SU-DHL-6 (cell line): ENCODE measurements at regions not wholly inside any gene's neighbourhood (a gene's known extent, or its start where the extent isn't known, plus 50 kb on each side); places are given as distances from the start of the nearest gene placed in this dataset.

Experiments
- H2AFZ ChIP-seq: fragments of 200-600 bp; sonication (generic); 2 replicates; pipeline ENCODE4 v1.6.1; 2014; ENCODE audit warnings: low read depth, mild to moderate bottlenecking, moderate library complexity, mixed read lengths, antibody characterized with exemption, low read length; ENCODE audit not compliant: severe bottlenecking
- H3F3A ChIP-seq: fragments of 200-600 bp; shearing (Covaris generic); 2 replicates; pipeline ENCODE4 v1.6.0; 2016; ENCODE audit warnings: antibody characterized with exemption, mild to moderate bottlenecking; ENCODE audit not compliant: insufficient read depth
- H3K27ac ChIP-seq: fragments of 200-600 bp; sonication (generic); 2 replicates; pipeline ENCODE4 v1.5.1; 2016; ENCODE audit warnings: low read depth, mild to moderate bottlenecking, low read length, moderate library complexity, mixed read lengths
- H3K27me3 ChIP-seq: fragments of 200-600 bp; sonication (generic), shearing (Covaris generic); 2 replicates; pipeline ENCODE4 v1.6.0; 2014; ENCODE audit warnings: mild to moderate bottlenecking, low read length
- H3K36me3 ChIP-seq: fragments of 200-600 bp; sonication (generic); 2 replicates; pipeline ENCODE4 v1.6.1; 2014; ENCODE audit warnings: mild to moderate bottlenecking, low read length, mixed read lengths
- H3K4me2 ChIP-seq: fragments of 300-600, 200-600 bp; shearing (Covaris generic), sonication (generic); 2 replicates; pipeline ENCODE4 v1.6.0; 2014; ENCODE audit warnings: low read length, low read depth, mild to moderate bottlenecking; ENCODE audit not compliant: poor library complexity, severe bottlenecking
- H3K4me3 ChIP-seq: fragments of 200-600 bp; sonication (generic); 2 replicates; pipeline ENCODE4 v1.5.1; 2014; ENCODE audit warnings: antibody characterized with exemption, low read length, mild to moderate bottlenecking, mixed read lengths; ENCODE audit not compliant: insufficient read depth, poor library complexity, severe bottlenecking
- H3K79me2 ChIP-seq: fragments of 200-600 bp; sonication (generic); 2 replicates; pipeline ENCODE4 v1.6.1; 2014; ENCODE audit warnings: mild to moderate bottlenecking, low read length, moderate library complexity; ENCODE audit not compliant: insufficient read depth
- H3K9ac ChIP-seq: fragments of 200-600 bp; sonication (generic); 2 replicates; pipeline ENCODE4 v1.7.0; 2014; ENCODE audit warnings: mild to moderate bottlenecking, low read length
- H3K9me2 ChIP-seq: fragments of 200-600 bp; sonication (generic); replicated peaks from 2 replicates; pipeline ENCODE4 v1.6.1; 2014; ENCODE audit warnings: low read length; ENCODE audit not compliant: insufficient read depth
- H3K9me3 ChIP-seq: fragments of 200-600 bp; sonication (generic); 2 replicates; pipeline ENCODE4 v1.6.1; 2014; ENCODE audit warnings: low read length, mixed read lengths; ENCODE audit not compliant: insufficient read depth
- H4K20me1 ChIP-seq: fragments of 200-600 bp; sonication (generic); 2 replicates; pipeline ENCODE4 v1.6.1; 2014; ENCODE audit warnings: low read depth, mild to moderate bottlenecking, antibody characterized with exemption, low read length, moderate library complexity, mixed read lengths
- CTCF ChIP-seq: fragments of 200-600 bp; sonication (generic); IDR thresholded peaks from one replicate; pipeline ENCODE4 v1.5.1; 2017; ENCODE audit warnings: antibody characterized with exemption, mild to moderate bottlenecking, low read length, moderate library complexity; ENCODE audit not compliant: insufficient read depth, poor library complexity, severe bottlenecking
- EZH2phosphoT487 ChIP-seq: fragments of 200-600 bp; sonication (generic), shearing (Covaris generic); conservative IDR thresholded peaks from 2 replicates; pipeline ENCODE4 v1.6.1; 2018; ENCODE audit warnings: mild to moderate bottlenecking, antibody characterized with exemption, low read length, moderate library complexity, mixed read lengths

- Histone ChIP-seq H3K4me3 (no peak overlapping the region), H3K27me3 (no peaks in the 10 kb centered on the region), H3K9ac (no peak overlapping the region), H3K4me2 (no peak overlapping the region), H3K36me3 (no peaks in the 10 kb centered on the region), H2AFZ (no peak overlapping the region), H3K9me2 (no peaks in the 10 kb centered on the region), H3K79me2 (no peaks in the 10 kb centered on the region), H3F3A (no peaks in the 10 kb centered on the region), H4K20me1 (no peaks in the 10 kb centered on the region), H3K27ac (no peak overlapping the region), H3K9me3 (no peaks in the 10 kb centered on the region)
- no peak for TF ChIP-seq CTCF
- no peak for TF ChIP-seq EZH2phosphoT487
Observed at GRCh38 chr7:155226261-155227003, 71.2 kb upstream of the INSIG1 start.

- Histone ChIP-seq H3K9ac (no peak overlapping the region), H3K9me2 (no peaks in the 10 kb centered on the region), H3K4me2 (no peak overlapping the region), H3K27me3 (no peaks in the 10 kb centered on the region), H3F3A (no peaks in the 10 kb centered on the region), H3K9me3 (no peaks in the 10 kb centered on the region), H2AFZ (no peak overlapping the region), H3K36me3 (no peaks in the 10 kb centered on the region), H4K20me1 (no peaks in the 10 kb centered on the region), H3K4me3 (no peak overlapping the region), H3K27ac (no peak overlapping the region), H3K79me2 (no peaks in the 10 kb centered on the region)
- TF ChIP-seq CTCF (no peak), EZH2phosphoT487 (no peak)
Observed at GRCh38 chr7:155227004-155227787, 70.5 kb upstream of the INSIG1 start.

DNA sequence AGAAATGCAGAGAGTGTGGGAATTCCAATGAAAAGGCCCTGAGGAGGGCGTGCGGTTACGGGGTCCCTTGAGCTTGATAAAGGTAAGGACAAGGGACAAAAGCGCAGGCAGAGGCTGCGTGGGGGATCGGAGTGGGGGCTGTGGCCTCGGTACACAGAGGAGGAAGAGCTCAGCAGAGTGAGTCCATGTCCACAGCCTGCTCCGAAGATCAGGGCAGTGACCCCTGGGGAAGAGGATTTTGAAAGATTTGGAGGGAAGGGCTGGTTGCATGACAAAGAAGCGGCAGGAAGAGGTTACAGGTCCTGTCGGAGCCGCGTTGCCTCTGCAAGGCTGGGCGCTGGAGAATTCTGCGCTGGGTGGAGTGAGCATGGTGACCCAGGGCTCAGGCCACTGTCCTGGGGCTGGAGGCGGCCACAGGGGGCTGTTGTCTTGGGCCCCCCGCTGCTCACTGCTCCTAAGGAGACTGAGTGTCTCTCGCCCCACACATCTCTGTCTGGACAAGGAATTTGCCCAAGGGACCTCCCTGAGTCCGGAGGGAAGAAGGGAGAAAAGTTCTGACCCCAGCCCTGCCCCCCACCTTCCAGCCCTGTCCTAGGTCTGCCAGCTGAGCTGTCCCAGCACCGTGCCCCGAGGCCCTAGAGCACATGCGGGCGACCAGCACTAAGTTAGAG lies 69.8 kb upstream of the INSIG1 start:
- Histone ChIP-seq H3K9me3 (no peaks in the 10 kb centered on the region), H4K20me1 (no peaks in the 10 kb centered on the region), H3K27ac (no peak overlapping the region), H2AFZ (no peak overlapping the region), H3K9ac (no peak overlapping the region), H3K4me2 (no peak overlapping the region), H3K27me3 (no peaks in the 10 kb centered on the region), H3K9me2 (no peaks in the 10 kb centered on the region), H3K36me3 (no peaks in the 10 kb centered on the region), H3K79me2 (no peaks in the 10 kb centered on the region), H3K4me3 (no peak overlapping the region), H3F3A (no peaks in the 10 kb centered on the region)
- TF ChIP-seq EZH2phosphoT487 (no peak), CTCF (no peak)
